GM12878 (cell line): ENCODE measurements at regions not wholly inside any gene's neighbourhood (a gene's known extent, or its start where the extent isn't known, plus 50 kb on each side); places are given as distances from the start of the nearest gene placed in this dataset.

ENCODE experiments used
- ATAC-seq: fragments of 200-7000 bp; cut with Tn5 transposase; 3 replicates; pipeline ENCODE4 v1.9.1; 2020; ENCODE audit warnings: mild to moderate bottlenecking, moderate library complexity
- BruUV-seq: library from RNA; stranded (reverse); fragments of 400-500 nt; replicated peaks from 2 replicates; lab custom pipeline; 2021; lab: Mats Ljungman, UMichigan
- CTCF ChIA-PET: fragments of 300-600 bp; sonication (Branson Sonifier 250); formaldehyde crosslinking; extraction: SDS; loops from one replicate; lab custom pipeline; 2021; ENCODE audit warnings: inconsistent platforms; lab: Yijun Ruan, JAX
- POLR2A ChIA-PET: fragments of 350-600 bp; formaldehyde crosslinking; extraction: SDS; loops from one replicate; lab custom pipeline; 2021; ENCODE audit warnings: inconsistent platforms; lab: Charles Lee
- RAD21 ChIA-PET: fragments of 300-600 bp; sonication (Branson Sonifier 250); formaldehyde crosslinking; loops from one replicate; lab custom pipeline; 2023; ENCODE audit warnings: antibody characterized with exemption; ENCODE audit not compliant: unreplicated experiment; lab: Charles Lee
- SMC1A ChIA-PET: fragments of 300-600 bp; sonication (Branson Sonifier 250); formaldehyde crosslinking; loops from one replicate; lab custom pipeline; 2023; ENCODE audit not compliant: unreplicated experiment, uncharacterized antibody; lab: Charles Lee
- DNase-seq: peaks from one replicate; pipeline ENCODE4 v3.0.0-alpha.2; 2011; ENCODE audit warnings: low read depth, low spot score
- FAIRE-seq: peaks from 3 replicates; lab custom pipeline; 2011; peaks lifted over from hg19 to GRCh38; lab: Jason Lieb, UNC
- H2AFZ ChIP-seq: 2 replicates; pipeline ENCODE4 v1.6.0; 2011; ENCODE audit warnings: low read depth, low read length, control low read depth; ENCODE audit not compliant: control insufficient read depth
- H3K27ac ChIP-seq: 2 replicates; pipeline ENCODE4 v1.5.1; 2011; ENCODE audit warnings: control low read depth; ENCODE audit not compliant: control insufficient read depth, insufficient read depth
- H3K27me3 ChIP-seq, 2 experiments: replicated peaks in 1 of 2; 2 replicates each; pipeline versions ENCODE4 v1.6.0 to v1.6.1; 2011; ENCODE audit warnings: low read length in 1 of 2; ENCODE audit not compliant: control insufficient read depth in 2 of 2, insufficient read depth in 2 of 2
- H3K36me3 ChIP-seq, 2 experiments: 2 replicates each; pipeline ENCODE4 v1.5.1; 2011; ENCODE audit warnings: low read length in 1 of 2; ENCODE audit not compliant: control insufficient read depth in 2 of 2, insufficient read depth in 2 of 2
- H3K4me1 ChIP-seq: 2 replicates; pipeline ENCODE4 v1.6.1; 2011; ENCODE audit warnings: mild to moderate bottlenecking, low read length, moderate library complexity, mixed read lengths; ENCODE audit not compliant: control insufficient read depth, insufficient read depth
- H3K4me2 ChIP-seq: 2 replicates; pipeline ENCODE4 v1.6.0; 2011; ENCODE audit warnings: control low read depth; ENCODE audit not compliant: control insufficient read depth, insufficient read depth
- H3K4me3 ChIP-seq: fragments of 200-600 bp; sonication (generic); 2 replicates; pipeline ENCODE4 v1.5.1; 2016
- H3K79me2 ChIP-seq: 2 replicates; pipeline ENCODE4 v1.6.0; 2011; ENCODE audit warnings: low read length; ENCODE audit not compliant: control insufficient read depth, insufficient read depth
- H3K9ac ChIP-seq: 2 replicates; pipeline ENCODE4 v1.8.0; 2011; ENCODE audit warnings: low read length, control low read depth, mixed read lengths; ENCODE audit not compliant: control insufficient read depth, insufficient read depth
- H3K9me3 ChIP-seq: replicated peaks from 3 replicates; pipeline ENCODE4 v1.5.1; 2011; ENCODE audit warnings: mild to moderate bottlenecking, low read length; ENCODE audit not compliant: control insufficient read depth, insufficient read depth
- H4K20me1 ChIP-seq: 2 replicates; pipeline ENCODE4 v1.6.0; 2011; ENCODE audit not compliant: control insufficient read depth, insufficient read depth
- BCL11A ChIP-seq: IDR thresholded peaks from 2 replicates; pipeline ENCODE4 v1.6.1; 2011; ENCODE audit warnings: low read depth, low read length
- CBX5 ChIP-seq: sonication (generic); IDR thresholded peaks from 2 replicates; pipeline ENCODE4 v1.6.1; 2016; ENCODE audit warnings: low read depth, moderate library complexity, mild to moderate bottlenecking, inconsistent platforms
- CHD2 ChIP-seq: IDR thresholded peaks from 2 replicates; pipeline ENCODE4 v1.6.1; 2011; ENCODE audit warnings: low read depth, low read length, improper control_type of control experiment, borderline replicate concordance
- CHD4 ChIP-seq: fragments of 200-600 bp; sonication (generic); IDR thresholded peaks from 2 replicates; pipeline ENCODE4 v1.6.1; 2016; ENCODE audit warnings: mild to moderate bottlenecking
- IRF4 ChIP-seq: IDR thresholded peaks from 2 replicates; pipeline ENCODE4 v1.6.1; 2011; ENCODE audit warnings: low read depth, low read length
- MAX ChIP-seq: IDR thresholded peaks from 2 replicates; pipeline ENCODE4 v1.6.1; 2012; ENCODE audit warnings: low read depth, low read length, improper control_type of control experiment
- MXI1 ChIP-seq: fragments of 150-350 bp; IDR thresholded peaks from 2 replicates; pipeline ENCODE4 v1.6.1; 2011; ENCODE audit warnings: low read depth, mild to moderate bottlenecking, inconsistent platforms, low read length, improper control_type of control experiment
- NFYA ChIP-seq: IDR thresholded peaks from 2 replicates; pipeline ENCODE4 v1.6.1; 2011; ENCODE audit warnings: low read depth, mild to moderate bottlenecking, low read length, improper control_type of control experiment, borderline replicate concordance
- NR2C2 ChIP-seq: IDR thresholded peaks from 2 replicates; pipeline ENCODE4 v1.6.1; 2011; ENCODE audit warnings: borderline replicate concordance, low read depth; ENCODE audit not compliant: control insufficient read depth, insufficient read length
- PAX5 ChIP-seq: IDR thresholded peaks from 2 replicates; pipeline ENCODE4 v1.6.1; 2011; ENCODE audit warnings: low read depth, low read length, borderline replicate concordance
- PML ChIP-seq: IDR thresholded peaks from 2 replicates; pipeline ENCODE4 v1.6.1; 2012; ENCODE audit warnings: low read length, inconsistent platforms
- POLR2A ChIP-seq: IDR thresholded peaks from 2 replicates; pipeline ENCODE4 v1.6.1; 2011; ENCODE audit warnings: low read depth, mild to moderate bottlenecking, low read length
- PRDM15 ChIP-seq: fragments of 450-650 bp; formaldehyde crosslinking; IDR thresholded peaks from 2 replicates; pipeline ENCODE4 v1.4.0; 2020; ENCODE audit warnings: mild to moderate bottlenecking, moderate library complexity
- RAD51 ChIP-seq: fragments of 450-650 bp; IDR thresholded peaks from 2 replicates; pipeline ENCODE4 v1.6.1; 2016; ENCODE audit warnings: moderate library complexity, mild to moderate bottlenecking, inconsistent platforms
- TARDBP ChIP-seq: IDR thresholded peaks from 2 replicates; pipeline ENCODE4 v1.6.1; 2016; ENCODE audit warnings: borderline replicate concordance
- ZNF207 ChIP-seq: fragments of 450-650 bp; IDR thresholded peaks from 2 replicates; pipeline ENCODE4 v1.6.1; 2014; ENCODE audit warnings: antibody characterized with exemption, mild to moderate bottlenecking, borderline replicate concordance
- WGBS: methylation state at CpG from one replicate; pipeline ENCODE4 v1.1.6; 2016; ENCODE audit warnings: low lambda C conversion rate; ENCODE audit not compliant: insufficient replicate concordance, insufficient coverage; ENCODE audit errors: missing lambda C conversion rate; 5-methylcytosine and 5-hydroxymethylcytosine counted together
- in situ Hi-C: fragments of 300-500 bp; cut with MboI; formaldehyde crosslinking; loops from 9 replicates; pipeline ENCODE4 v1.14.3; 2018; ENCODE audit warnings: mixed read lengths
- intact Hi-C: fragments of 100-400 bp; cut with micrococcal nuclease; formaldehyde crosslinking; loops from one replicate; pipeline ENCODE4 v1.14.2; 2022; ENCODE audit not compliant: unreplicated experiment
- TF ChIP-seq, protein P1 (sequence below): fragments of 450-650 bp; IDR thresholded peaks from 2 replicates; pipeline ENCODE4 v1.6.1; 2017; ENCODE audit warnings: mild to moderate bottlenecking, moderate library complexity
- TF ChIP-seq, protein P2 (sequence below): IDR thresholded peaks from 2 replicates; pipeline ENCODE4 v1.6.1; 2011; ENCODE audit warnings: borderline replicate concordance, low read depth, mild to moderate bottlenecking, moderate library complexity, low read length; ENCODE audit not compliant: insufficient read depth, poor library complexity, severe bottlenecking

GRCh38 chr6:99145738-99146137, 198.0 kb upstream of the FBXL4 start:
- no TSS peak for BruUV-seq
- no peak overlapping the region for H3K9ac ChIP-seq
- H2AFZ ChIP-seq, result no peak overlapping the region
- no peaks in the 10 kb centered on the region for H3K4me1 ChIP-seq
- no peaks in the 10 kb centered on the region for H4K20me1 ChIP-seq
- intact Hi-C loops (no loop called here), in situ Hi-C loops (no loop called here)
- WGBS, result 13% methylated on average over 3 of the region's 3 CpGs
- ChIA-PET CTCF (interaction anchor here (0.7 to 1.4 kb wide), 5 partner anchors 8 to 75 kb away, joined by 3 to 4 read pairs (median 3); no protein-coding TSS in a partner anchor), RAD21 (no interaction called here), SMC1A (no interaction called here), POLR2A (no interaction called here)
- H3K4me3 ChIP-seq, result no peak overlapping the region
- H3K27me3 ChIP-seq, result no peaks in the 10 kb centered on the region
- H3K4me2 ChIP-seq, result no peak overlapping the region
- H3K36me3 ChIP-seq, result no peaks in the 10 kb centered on the region
- no peaks in the 10 kb centered on the region for H3K79me2 ChIP-seq
- H3K9me3 ChIP-seq, result no peaks in the 10 kb centered on the region
- peak; percentile 25; the same call in 1 of the 3 replicates for ATAC-seq
- no peak for FAIRE-seq
- H3K27ac ChIP-seq, result no peak overlapping the region
- no peak for DNase-seq
- TF ChIP-seq IRF4 (no peak), MXI1 (no peak), PAX5 (no peak), PRDM15 (CRISPR knock-in tag) (no peak), MAX (no peak), CBX5 (no peak), TARDBP (no peak), NFYA (no peak), NR2C2 (no peak), POLR2A (no peak), PML (no peak), CHD2 (no peak), CHD4 (no peak), BCL11A (no peak), RAD51 (no peak), ZNF207 (no peak)
- TF ChIP-seq, protein P1, sequence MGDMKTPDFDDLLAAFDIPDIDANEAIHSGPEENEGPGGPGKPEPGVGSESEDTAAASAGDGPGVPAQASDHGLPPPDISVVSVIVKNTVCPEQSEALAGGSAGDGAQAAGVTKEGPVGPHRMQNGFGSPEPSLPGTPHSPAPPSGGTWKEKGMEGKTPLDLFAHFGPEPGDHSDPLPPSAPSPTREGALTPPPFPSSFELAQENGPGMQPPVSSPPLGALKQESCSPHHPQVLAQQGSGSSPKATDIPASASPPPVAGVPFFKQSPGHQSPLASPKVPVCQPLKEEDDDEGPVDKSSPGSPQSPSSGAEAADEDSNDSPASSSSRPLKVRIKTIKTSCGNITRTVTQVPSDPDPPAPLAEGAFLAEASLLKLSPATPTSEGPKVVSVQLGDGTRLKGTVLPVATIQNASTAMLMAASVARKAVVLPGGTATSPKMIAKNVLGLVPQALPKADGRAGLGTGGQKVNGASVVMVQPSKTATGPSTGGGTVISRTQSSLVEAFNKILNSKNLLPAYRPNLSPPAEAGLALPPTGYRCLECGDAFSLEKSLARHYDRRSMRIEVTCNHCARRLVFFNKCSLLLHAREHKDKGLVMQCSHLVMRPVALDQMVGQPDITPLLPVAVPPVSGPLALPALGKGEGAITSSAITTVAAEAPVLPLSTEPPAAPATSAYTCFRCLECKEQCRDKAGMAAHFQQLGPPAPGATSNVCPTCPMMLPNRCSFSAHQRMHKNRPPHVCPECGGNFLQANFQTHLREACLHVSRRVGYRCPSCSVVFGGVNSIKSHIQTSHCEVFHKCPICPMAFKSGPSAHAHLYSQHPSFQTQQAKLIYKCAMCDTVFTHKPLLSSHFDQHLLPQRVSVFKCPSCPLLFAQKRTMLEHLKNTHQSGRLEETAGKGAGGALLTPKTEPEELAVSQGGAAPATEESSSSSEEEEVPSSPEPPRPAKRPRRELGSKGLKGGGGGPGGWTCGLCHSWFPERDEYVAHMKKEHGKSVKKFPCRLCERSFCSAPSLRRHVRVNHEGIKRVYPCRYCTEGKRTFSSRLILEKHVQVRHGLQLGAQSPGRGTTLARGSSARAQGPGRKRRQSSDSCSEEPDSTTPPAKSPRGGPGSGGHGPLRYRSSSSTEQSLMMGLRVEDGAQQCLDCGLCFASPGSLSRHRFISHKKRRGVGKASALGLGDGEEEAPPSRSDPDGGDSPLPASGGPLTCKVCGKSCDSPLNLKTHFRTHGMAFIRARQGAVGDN, result no peak
- TF ChIP-seq, protein P2, sequence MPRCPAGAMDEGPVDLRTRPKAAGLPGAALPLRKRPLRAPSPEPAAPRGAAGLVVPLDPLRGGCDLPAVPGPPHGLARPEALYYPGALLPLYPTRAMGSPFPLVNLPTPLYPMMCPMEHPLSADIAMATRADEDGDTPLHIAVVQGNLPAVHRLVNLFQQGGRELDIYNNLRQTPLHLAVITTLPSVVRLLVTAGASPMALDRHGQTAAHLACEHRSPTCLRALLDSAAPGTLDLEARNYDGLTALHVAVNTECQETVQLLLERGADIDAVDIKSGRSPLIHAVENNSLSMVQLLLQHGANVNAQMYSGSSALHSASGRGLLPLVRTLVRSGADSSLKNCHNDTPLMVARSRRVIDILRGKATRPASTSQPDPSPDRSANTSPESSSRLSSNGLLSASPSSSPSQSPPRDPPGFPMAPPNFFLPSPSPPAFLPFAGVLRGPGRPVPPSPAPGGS, result no peak
